ENCODE measurements at regions not wholly inside any gene's neighbourhood (a gene's known extent, or its start where the extent isn't known, plus 50 kb on each side); places are given as distances from the start of the nearest gene placed in this dataset.

- TF ChIP-seq CTCF (IDR thresholded peaks at IDR 0.05; ENCODE audit: poor library complexity) = no peak
- TF ChIP-seq EZH2 (IDR thresholded peaks at IDR 0.05; ENCODE audit: borderline replicate concordance) = no peak
- no peak for TF ChIP-seq EZH2phosphoT487 (IDR thresholded peaks at IDR 0.05; ENCODE audit: low read depth, severe bottlenecking, unreplicated experiment)
Measured at GRCh38 chr5:59956130-59956783, 62.7 kb upstream of the PDE4D start.
